ENCODE measurements at regions not wholly inside any gene's neighbourhood (a gene's known extent, or its start where the extent isn't known, plus 50 kb on each side); places are given as distances from the start of the nearest gene placed in this dataset.

GRCh38 chr2:187233811-187234210 lies 214.2 kb downstream of the CALCRL start:
- TF ChIP-seq POLR2A (IDR thresholded peaks at IDR 0.05): no peak
- no peak for TF ChIP-seq CTCF (IDR thresholded peaks at IDR 0.05)

Data from uterus (tissue), 2 donors.